Activated CD8-positive, alpha-beta memory T cell treated with anti-CD3 and anti-CD28 coated beads, Interleukin-2, amount 50 U/mL, for 1 hour (primary cell): ENCODE measurements at regions not wholly inside any gene's neighbourhood (a gene's known extent, or its start where the extent isn't known, plus 50 kb on each side); places are given as distances from the start of the nearest gene placed in this dataset.

Experiments used
- DNase-seq: peaks from one replicate; pipeline ENCODE4 v3.0.0-alpha.2; 2020; ENCODE audit errors: extremely low read depth

GRCh38 chr20:60213126-60213893 lies 255.1 kb downstream of the CDH26 start:
- no peak for DNase-seq

- no peak for DNase-seq
Observed at GRCh38 chr20:60214901-60215815, 256.9 kb downstream of the CDH26 start.

GRCh38 chr20:60215816-60216730 lies 257.9 kb downstream of the CDH26 start:
- DNase-seq = no peak

- no peak for DNase-seq
Observed at GRCh38 chr20:60219231-60219630, 261.0 kb downstream of the CDH26 start.

- DNase-seq = no peak
Observed at GRCh38 chr20:60219984-60220562, 261.9 kb downstream of the CDH26 start.

- no peak for DNase-seq
Observed at GRCh38 chr20:60220706-60221105, 262.5 kb downstream of the CDH26 start.

GRCh38 chr20:60221593-60221992 lies 263.4 kb downstream of the CDH26 start:
- no peak for DNase-seq

- DNase-seq = no peak
Observed at GRCh38 chr20:60222497-60222896, 264.3 kb downstream of the CDH26 start.

- DNase-seq = no peak
Observed at GRCh38 chr20:60223174-60223573, 265.0 kb downstream of the CDH26 start.

GRCh38 chr20:60224914-60225313 lies 266.7 kb downstream of the CDH26 start:
- no peak for DNase-seq

- no peak for DNase-seq
Observed at GRCh38 chr20:60228255-60228654, 270.0 kb downstream of the CDH26 start.

- DNase-seq = no peak
Observed at GRCh38 chr20:60232380-60232779, 274.2 kb downstream of the CDH26 start.

GRCh38 chr20:60233018-60233630 lies 274.9 kb downstream of the CDH26 start:
- no peak for DNase-seq

GRCh38 chr20:60236613-60237012 lies 278.4 kb downstream of the CDH26 start:
- no peak for DNase-seq

- no peak for DNase-seq
Observed at GRCh38 chr20:60237981-60238380, 279.8 kb downstream of the CDH26 start.

GRCh38 chr20:60238992-60239660 lies 280.9 kb downstream of the CDH26 start:
- DNase-seq = no peak

GRCh38 chr20:60239956-60240355 lies 281.7 kb downstream of the CDH26 start:
- no peak for DNase-seq

- DNase-seq = no peak
Observed at GRCh38 chr20:60240415-60240814, 282.2 kb downstream of the CDH26 start.

- DNase-seq = no peak
Observed at GRCh38 chr20:60240986-60241385, 282.8 kb downstream of the CDH26 start.

- no peak for DNase-seq
Observed at GRCh38 chr20:60242836-60243505, 284.7 kb downstream of the CDH26 start.
